T47D (cell line): ENCODE measurements at regions not wholly inside any gene's neighbourhood (a gene's known extent, or its start where the extent isn't known, plus 50 kb on each side); places are given as distances from the start of the nearest gene placed in this dataset.

Experiments used
- DNase-seq, 2 experiments: peaks; one replicate each; pipeline versions ENCODE4 v3.0.0 to v3.0.0-alpha.2; 2011 to 2012; ENCODE audit warnings: low read depth in 1 of 2, low spot score in 1 of 2
- JUND ChIP-seq: IDR thresholded peaks from 2 replicates; pipeline ENCODE4 v1.6.1; 2012; ENCODE audit warnings: low read depth
- in situ Hi-C: cut with HindIII; loops from 2 replicates; pipeline ENCODE4 v1.10.0; 2016; ENCODE audit warnings: low sequenced_read_pairs, low pct_unique_long_range_greater_than_20kb

- no peak for TF ChIP-seq JUND
- no peak for DNase-seq
- in situ Hi-C loops, result no loop called here
Measured at GRCh38 chr4:160894809-160895208, 1269.0 kb downstream of the FSTL5 start.

- DNase-seq, result no peak
- in situ Hi-C loops, result no loop called here
- TF ChIP-seq JUND, result no peak
Measured at GRCh38 chr4:160927311-160927710, 1236.5 kb downstream of the FSTL5 start.

- no peak for TF ChIP-seq JUND
- in situ Hi-C loops, result no loop called here
- DNase-seq, result no peak
Measured at GRCh38 chr4:160928482-160928881, 1235.3 kb downstream of the FSTL5 start.

- in situ Hi-C loops, result no loop called here
- DNase-seq, result no peak
- no peak for TF ChIP-seq JUND
Measured at GRCh38 chr4:160947653-160948052, 1216.1 kb downstream of the FSTL5 start.

GRCh38 chr4:160956875-160957274 is 1206.9 kb downstream of the FSTL5 start:
- in situ Hi-C loops, result no loop called here
- no peak for TF ChIP-seq JUND
- no peak for DNase-seq

- no peak for TF ChIP-seq JUND
- in situ Hi-C loops, result no loop called here
- DNase-seq, result no peak
Measured at GRCh38 chr4:160969925-160970324, 1193.9 kb downstream of the FSTL5 start.

GRCh38 chr4:160980091-160980490 is 1183.7 kb downstream of the FSTL5 start:
- no peak for TF ChIP-seq JUND
- DNase-seq, result no peak
- in situ Hi-C loops, result no loop called here

- no peak for TF ChIP-seq JUND
- DNase-seq, result no peak
- in situ Hi-C loops, result no loop called here
Measured at GRCh38 chr4:160981083-160981482, 1182.7 kb downstream of the FSTL5 start.

GRCh38 chr4:160983035-160983434 is 1180.8 kb downstream of the FSTL5 start:
- DNase-seq, result no peak
- TF ChIP-seq JUND, result no peak
- in situ Hi-C loops, result no loop called here

GRCh38 chr4:161002386-161002785 is 1161.4 kb downstream of the FSTL5 start:
- DNase-seq, result no peak
- in situ Hi-C loops, result no loop called here
- no peak for TF ChIP-seq JUND

- DNase-seq, result no peak
- no peak for TF ChIP-seq JUND
- in situ Hi-C loops, result no loop called here
Measured at GRCh38 chr4:161003418-161004057, 1160.3 kb downstream of the FSTL5 start.

- in situ Hi-C loops, result no loop called here
- no peak for TF ChIP-seq JUND
- DNase-seq, result no peak
Measured at GRCh38 chr4:161005746-161006145, 1158.1 kb downstream of the FSTL5 start.

- in situ Hi-C loops, result no loop called here
- DNase-seq, result no peak
- no peak for TF ChIP-seq JUND
Measured at GRCh38 chr4:161008527-161008926, 1155.3 kb downstream of the FSTL5 start.

GRCh38 chr4:161010227-161010626 is 1153.6 kb downstream of the FSTL5 start:
- no peak for DNase-seq
- in situ Hi-C loops, result no loop called here
- no peak for TF ChIP-seq JUND
